ENCODE measurements at regions not wholly inside any gene's neighbourhood (a gene's known extent, or its start where the extent isn't known, plus 50 kb on each side); places are given as distances from the start of the nearest gene placed in this dataset.

GRCh38 chr1:11338284-11338924 lies 65.4 kb downstream of the UBIAD1 start:
- Mint-ChIP-seq H3K9me3 (no peaks in the 10 kb centered on the region), H3K27ac (no peak overlapping the region), H3K36me3 (ENCODE audit: low read depth) (no peaks in the 10 kb centered on the region), H3K4me3 (no peak overlapping the region), H3K27me3 (ENCODE audit: insufficient read depth) (peaks cover 42% of the 10 kb centered on the region), H3K4me1 (ENCODE audit: low read depth) (no peaks in the 10 kb centered on the region)
- DNase-seq: no peak
- TF ChIP-seq CTCF (IDR thresholded peaks at IDR 0.05): no peak

GRCh38 chr1:11339346-11340232 lies 66.6 kb downstream of the UBIAD1 start:
- no peak for DNase-seq

GRCh38 chr1:11340233-11340632 lies 67.2 kb downstream of the UBIAD1 start:
- peaks cover 37% of the 10 kb centered on the region for H3K27me3 Mint-ChIP-seq (ENCODE audit: insufficient read depth)
- no peaks in the 10 kb centered on the region for H3K4me1 Mint-ChIP-seq (ENCODE audit: low read depth)
- no peak overlapping the region for H3K4me3 Mint-ChIP-seq
- no peak overlapping the region for H3K27ac Mint-ChIP-seq
- no peaks in the 10 kb centered on the region for H3K9me3 Mint-ChIP-seq
- H3K36me3 Mint-ChIP-seq (ENCODE audit: low read depth): no peaks in the 10 kb centered on the region
- DNase-seq: no peak
- TF ChIP-seq CTCF (IDR thresholded peaks at IDR 0.05): no peak

More at GRCh38 chr1:11339346-11340232, 66.6 kb downstream of the UBIAD1 start:
- Mint-ChIP-seq H3K36me3 (ENCODE audit: low read depth) (no peaks in the 10 kb centered on the region), H3K4me1 (ENCODE audit: low read depth) (no peaks in the 10 kb centered on the region), H3K27ac (no peak overlapping the region), H3K4me3 (no peak overlapping the region), H3K27me3 (ENCODE audit: insufficient read depth) (peaks cover 37% of the 10 kb centered on the region), H3K9me3 (no peaks in the 10 kb centered on the region)
- TF ChIP-seq CTCF (IDR thresholded peaks at IDR 0.05): no peak

GRCh38 chr1:11341901-11342552 lies 69.0 kb downstream of the UBIAD1 start:
- TF ChIP-seq CTCF (IDR thresholded peaks at IDR 0.05): no peak
- DNase-seq: no peak
- Mint-ChIP-seq H3K27me3 (ENCODE audit: insufficient read depth) (peaks cover 47% of the 10 kb centered on the region), H3K4me3 (no peak overlapping the region), H3K4me1 (ENCODE audit: low read depth) (no peaks in the 10 kb centered on the region), H3K36me3 (ENCODE audit: low read depth) (no peaks in the 10 kb centered on the region), H3K27ac (no peak overlapping the region), H3K9me3 (no peaks in the 10 kb centered on the region; the same call in 1 of the 2 replicates)

GRCh38 chr1:11342621-11343032 lies 69.6 kb downstream of the UBIAD1 start:
- peaks cover 51% of the 10 kb centered on the region for H3K27me3 Mint-ChIP-seq (ENCODE audit: insufficient read depth)
- TF ChIP-seq CTCF (IDR thresholded peaks at IDR 0.05): no peak
- H3K4me3 Mint-ChIP-seq: no peak overlapping the region
- H3K9me3 Mint-ChIP-seq: no peaks in the 10 kb centered on the region; the same call in 1 of the 2 replicates
- DNase-seq: no peak
- H3K4me1 Mint-ChIP-seq (ENCODE audit: low read depth): no peaks in the 10 kb centered on the region
- H3K36me3 Mint-ChIP-seq (ENCODE audit: low read depth): no peaks in the 10 kb centered on the region
- no peak overlapping the region for H3K27ac Mint-ChIP-seq

Measured in HFFc6 (cell line).